Coronary artery (tissue), 2 donors: ENCODE measurements at regions not wholly inside any gene's neighbourhood (a gene's known extent, or its start where the extent isn't known, plus 50 kb on each side); places are given as distances from the start of the nearest gene placed in this dataset.

Experiments used
- DNase-seq: peaks from one replicate; pipeline ENCODE4 v3.0.0-alpha.2; 2017; ENCODE audit warnings: low spot score
- H3K27ac ChIP-seq, 2 donors: fragments of 200-600 bp; sonication (generic); one replicate each; pipeline ENCODE4 v1.5.1; 2016 to 2019
- H3K4me3 ChIP-seq: fragments of 200-600 bp; sonication (generic); 2 replicates; pipeline ENCODE4 v1.5.1; 2016; ENCODE audit warnings: mild to moderate bottlenecking, moderate library complexity
- CTCF ChIP-seq: fragments of 200-600 bp; sonication (generic); IDR thresholded peaks from one replicate; pipeline ENCODE4 v1.5.1; 2019; ENCODE audit warnings: antibody characterized with exemption

DNA sequence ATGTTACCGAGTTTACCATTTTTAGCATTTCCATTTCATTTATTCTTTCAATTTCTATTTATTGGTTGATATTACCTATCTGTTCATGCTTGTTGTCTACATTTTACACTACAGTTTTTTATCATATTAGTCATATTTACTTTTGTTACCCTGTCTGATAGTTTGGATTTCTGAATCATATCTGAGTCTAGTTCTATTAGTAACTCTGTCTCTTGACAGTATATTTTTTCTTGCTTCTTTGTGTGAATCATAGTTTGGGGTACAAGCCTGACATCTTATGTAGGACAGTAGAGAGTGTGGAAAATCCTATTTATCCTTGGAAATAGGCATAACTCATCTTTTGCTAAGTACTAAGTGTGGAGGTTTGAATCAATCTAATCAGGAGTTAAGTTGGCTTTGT lies 263.9 kb upstream of the SESN3 start:
- DNase-seq, result no peak
- H3K4me3 ChIP-seq, result no peak overlapping the region
- H3K27ac ChIP-seq, result no peak overlapping the region
- no peak for TF ChIP-seq CTCF

- Histone ChIP-seq H3K4me3 (no peak overlapping the region), H3K27ac (no peak overlapping the region)
- TF ChIP-seq CTCF, result no peak
- no peak for DNase-seq
Observed at GRCh38 chr11:95494167-95494566, 263.2 kb upstream of the SESN3 start.

- no peak for DNase-seq
- Histone ChIP-seq H3K27ac (no peak overlapping the region), H3K4me3 (no peak overlapping the region)
- TF ChIP-seq CTCF, result no peak
Observed at GRCh38 chr11:95490625-95491024, 259.6 kb upstream of the SESN3 start.

- no peak for TF ChIP-seq CTCF
- no peak overlapping the region for H3K27ac ChIP-seq
- H3K4me3 ChIP-seq, result no peak overlapping the region
- DNase-seq, result no peak
Observed at GRCh38 chr11:95487938-95488337, 256.9 kb upstream of the SESN3 start.

GRCh38 chr11:95487391-95487790 lies 256.4 kb upstream of the SESN3 start:
- DNase-seq, result no peak

DNA sequence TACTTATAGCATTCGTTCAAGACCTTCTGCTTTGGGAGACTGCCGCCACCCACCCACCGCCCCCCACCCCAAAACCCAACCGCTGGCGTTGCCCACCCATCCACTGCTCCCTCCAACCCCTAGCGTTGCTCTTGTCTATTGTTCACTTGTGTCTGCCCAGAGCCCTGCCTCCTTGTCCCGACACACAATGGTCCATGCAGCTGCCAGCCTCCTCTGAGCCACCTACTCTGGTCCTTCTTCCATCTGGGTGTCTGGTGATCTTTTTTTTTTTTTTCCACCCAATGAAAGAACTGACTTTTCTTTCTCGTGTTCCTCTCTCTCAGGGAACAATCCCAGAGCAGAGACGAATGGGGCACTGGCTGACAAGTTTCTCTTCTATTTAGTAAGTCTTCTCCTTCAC lies 256.0 kb upstream of the SESN3 start:
- DNase-seq, result no peak
- no peak for TF ChIP-seq CTCF
- Histone ChIP-seq H3K27ac (no peak overlapping the region), H3K4me3 (no peak overlapping the region)

More at GRCh38 chr11:95487391-95487790, 256.4 kb upstream of the SESN3 start:
- TF ChIP-seq CTCF, result no peak
- Histone ChIP-seq H3K4me3 (no peak overlapping the region), H3K27ac (no peak overlapping the region)

- H3K27ac ChIP-seq, result no peak overlapping the region
- H3K4me3 ChIP-seq, result no peak overlapping the region
- no peak for DNase-seq
- TF ChIP-seq CTCF, result no peak
Observed at GRCh38 chr11:95486466-95486865, 255.5 kb upstream of the SESN3 start.
